ENCODE measurements at regions not wholly inside any gene's neighbourhood (a gene's known extent, or its start where the extent isn't known, plus 50 kb on each side); places are given as distances from the start of the nearest gene placed in this dataset.

DNA sequence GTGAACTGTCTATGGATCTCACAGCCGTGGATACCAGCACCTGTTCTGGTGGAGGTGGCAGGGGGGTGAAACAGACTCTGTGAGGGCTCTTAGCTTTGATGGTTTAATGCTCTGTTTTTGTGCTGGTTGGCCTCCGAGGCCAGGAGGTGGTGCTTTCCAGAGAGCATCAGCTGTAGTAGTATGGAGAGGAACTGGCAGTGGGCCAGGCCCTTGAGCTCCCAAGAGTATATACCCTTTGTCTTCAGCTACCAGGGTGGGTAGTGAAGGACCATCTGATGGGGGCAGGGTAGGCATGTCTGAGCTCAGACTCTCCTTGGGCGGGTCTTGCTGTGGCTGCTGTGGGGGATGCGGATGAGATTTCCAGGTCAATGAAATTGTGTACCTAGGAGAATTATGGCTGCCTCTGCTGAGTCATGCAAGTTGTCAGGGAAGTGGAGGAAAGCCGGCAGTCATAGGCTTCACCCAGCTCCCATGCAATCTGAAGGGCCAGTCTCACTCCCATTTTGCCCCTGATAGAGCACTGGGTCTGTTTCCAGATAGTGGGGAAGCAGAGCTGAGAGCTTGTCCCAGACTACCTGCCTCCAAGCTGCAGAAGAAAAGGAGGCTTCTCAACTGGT lies 102.7 kb upstream of the AHI1 start:
- intact Hi-C loops (cut with micrococcal nuclease) = no loop called here
- H3K9me2 ChIP-seq (ENCODE audit: insufficient read depth) = no peaks in the 10 kb centered on the region
- RAD21 ChIA-PET (ENCODE audit: low non-redundant PET in 1 of 2, low total read pairs in 2 of 2, uncharacterized antibody in 2 of 2, unreplicated experiment in 2 of 2) = no interaction called here
- no peak overlapping the region for H3K4me2 ChIP-seq (ENCODE audit: low read length)
- POLR2A ChIA-PET = no interaction called here
- BruUV-seq (replicated peaks) = no TSS peak
- no peaks in the 10 kb centered on the region for H3K9me3 ChIP-seq (ENCODE audit: control insufficient read depth in 1 of 2, insufficient read depth in 1 of 2, low read depth in 1 of 2, low read length in 2 of 2)
- H3K27ac ChIP-seq (ENCODE audit: low read depth, low read length) = no peak overlapping the region
- no peak overlapping the region for H3K9ac ChIP-seq (ENCODE audit: low read length)
- H3K4me3 ChIP-seq (replicated peaks in 1 of 2; ENCODE audit: low read depth in 1 of 2, low read length in 2 of 2) = no peak overlapping the region
- no peaks in the 10 kb centered on the region for H3K27me3 ChIP-seq (ENCODE audit: insufficient read depth, low read length)
- H3K36me3 ChIP-seq (ENCODE audit: control insufficient read depth in 1 of 2, insufficient read depth in 2 of 2, low read length in 2 of 2) = no peaks in the 10 kb centered on the region
- no peaks in the 10 kb centered on the region for H3K79me2 ChIP-seq (ENCODE audit: insufficient read depth, low read length)
- no peak for TF ChIP-seq EGR1 (IDR thresholded peaks at IDR 0.05; ENCODE audit: low read depth)
- CTCF ChIA-PET = no interaction called here
- H3K4me1 ChIP-seq (ENCODE audit: control insufficient read depth in 1 of 2, insufficient read depth in 2 of 2, low read length in 2 of 2) = no peaks in the 10 kb centered on the region
- H4K20me1 ChIP-seq (ENCODE audit: insufficient read depth) = no peaks in the 10 kb centered on the region
- H2AFZ ChIP-seq (ENCODE audit: low read depth, low read length, poor library complexity, severe bottlenecking) = no peak overlapping the region
- no peak for DNase-seq (ENCODE audit: low read depth, low spot score)
- no peak for ATAC-seq

DNA sequence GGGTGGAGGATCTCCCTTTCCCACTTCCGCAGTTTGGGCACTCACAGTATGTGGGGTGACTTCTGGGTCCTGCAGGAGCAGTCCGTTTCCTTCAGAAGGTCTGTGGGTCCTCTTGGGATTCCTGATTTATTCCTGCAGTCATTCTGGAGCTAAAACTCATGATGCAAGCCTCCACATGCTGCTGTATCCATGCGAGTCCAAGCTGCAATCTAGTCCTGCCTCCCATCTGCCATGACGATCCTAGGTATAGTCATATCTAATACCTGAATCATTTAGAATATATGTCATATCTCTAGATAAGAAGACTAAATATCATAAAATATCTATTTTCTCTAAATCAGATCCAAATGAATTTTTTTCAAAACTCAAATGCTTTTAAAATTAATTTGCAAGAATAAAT lies 103.4 kb upstream of the AHI1 start:
- intact Hi-C loops (cut with micrococcal nuclease) = no loop called here
- H3K9me3 ChIP-seq (ENCODE audit: control insufficient read depth in 1 of 2, insufficient read depth in 1 of 2, low read depth in 1 of 2, low read length in 2 of 2) = no peaks in the 10 kb centered on the region
- DNase-seq (ENCODE audit: low read depth, low spot score) = no peak
- H3K4me2 ChIP-seq (ENCODE audit: low read length) = no peak overlapping the region
- no peaks in the 10 kb centered on the region for H3K27me3 ChIP-seq (ENCODE audit: insufficient read depth, low read length)
- no peak overlapping the region for H3K9ac ChIP-seq (ENCODE audit: low read length)
- H4K20me1 ChIP-seq (ENCODE audit: insufficient read depth) = no peaks in the 10 kb centered on the region
- no peaks in the 10 kb centered on the region for H3K36me3 ChIP-seq (ENCODE audit: control insufficient read depth in 1 of 2, insufficient read depth in 2 of 2, low read length in 2 of 2)
- no peak overlapping the region for H3K4me3 ChIP-seq (replicated peaks in 1 of 2; ENCODE audit: low read depth in 1 of 2, low read length in 2 of 2)
- ChIA-PET CTCF (no interaction called here), RAD21 (ENCODE audit: low non-redundant PET in 1 of 2, low total read pairs in 2 of 2, uncharacterized antibody in 2 of 2, unreplicated experiment in 2 of 2) (no interaction called here), POLR2A (no interaction called here)
- no peaks in the 10 kb centered on the region for H3K79me2 ChIP-seq (ENCODE audit: insufficient read depth, low read length)
- ATAC-seq = no peak
- H2AFZ ChIP-seq (ENCODE audit: low read depth, low read length, poor library complexity, severe bottlenecking) = no peak overlapping the region
- no peak overlapping the region for H3K27ac ChIP-seq (ENCODE audit: low read depth, low read length)
- BruUV-seq (replicated peaks) = no TSS peak
- no peaks in the 10 kb centered on the region for H3K9me2 ChIP-seq (ENCODE audit: insufficient read depth)
- no peaks in the 10 kb centered on the region for H3K4me1 ChIP-seq (ENCODE audit: control insufficient read depth in 1 of 2, insufficient read depth in 2 of 2, low read length in 2 of 2)
- no peak for TF ChIP-seq ZFX (IDR thresholded peaks at IDR 0.05)
- no peak for TF ChIP-seq FOSL1 (IDR thresholded peaks at IDR 0.05; ENCODE audit: low read depth)
- no peak for TF ChIP-seq CEBPB (IDR thresholded peaks at IDR 0.05; ENCODE audit: low read depth)
- TF ChIP-seq, protein P1, sequence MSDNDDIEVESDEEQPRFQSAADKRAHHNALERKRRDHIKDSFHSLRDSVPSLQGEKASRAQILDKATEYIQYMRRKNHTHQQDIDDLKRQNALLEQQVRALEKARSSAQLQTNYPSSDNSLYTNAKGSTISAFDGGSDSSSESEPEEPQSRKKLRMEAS (IDR thresholded peaks at IDR 0.05) = no peak
- TF ChIP-seq TCF7L2 (IDR thresholded peaks at IDR 0.05; ENCODE audit: borderline replicate concordance, extremely low read depth, insufficient read depth, insufficient read length) = no peak
- TF ChIP-seq EZH2 (IDR thresholded peaks at IDR 0.05) = no peak
- TF ChIP-seq, protein P2, sequence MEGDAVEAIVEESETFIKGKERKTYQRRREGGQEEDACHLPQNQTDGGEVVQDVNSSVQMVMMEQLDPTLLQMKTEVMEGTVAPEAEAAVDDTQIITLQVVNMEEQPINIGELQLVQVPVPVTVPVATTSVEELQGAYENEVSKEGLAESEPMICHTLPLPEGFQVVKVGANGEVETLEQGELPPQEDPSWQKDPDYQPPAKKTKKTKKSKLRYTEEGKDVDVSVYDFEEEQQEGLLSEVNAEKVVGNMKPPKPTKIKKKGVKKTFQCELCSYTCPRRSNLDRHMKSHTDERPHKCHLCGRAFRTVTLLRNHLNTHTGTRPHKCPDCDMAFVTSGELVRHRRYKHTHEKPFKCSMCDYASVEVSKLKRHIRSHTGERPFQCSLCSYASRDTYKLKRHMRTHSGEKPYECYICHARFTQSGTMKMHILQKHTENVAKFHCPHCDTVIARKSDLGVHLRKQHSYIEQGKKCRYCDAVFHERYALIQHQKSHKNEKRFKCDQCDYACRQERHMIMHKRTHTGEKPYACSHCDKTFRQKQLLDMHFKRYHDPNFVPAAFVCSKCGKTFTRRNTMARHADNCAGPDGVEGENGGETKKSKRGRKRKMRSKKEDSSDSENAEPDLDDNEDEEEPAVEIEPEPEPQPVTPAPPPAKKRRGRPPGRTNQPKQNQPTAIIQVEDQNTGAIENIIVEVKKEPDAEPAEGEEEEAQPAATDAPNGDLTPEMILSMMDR (IDR thresholded peaks at IDR 0.05 in 2 of 3, conservative IDR thresholded peaks at IDR 0.05 in 1 of 3; ENCODE audit: borderline replicate concordance in 1 of 3, insufficient read depth in 1 of 3, low read depth in 2 of 3, low read length in 2 of 3) = no peak
- TF ChIP-seq ELF1 (IDR thresholded peaks at IDR 0.05; ENCODE audit: borderline replicate concordance, low read depth) = no peak
- TF ChIP-seq YY1 (IDR thresholded peaks at IDR 0.05; ENCODE audit: extremely low read depth, insufficient replicate concordance, low read depth, low read length) = no peak
- TF ChIP-seq SP1 (IDR thresholded peaks at IDR 0.05; ENCODE audit: low read depth) = no peak
- TF ChIP-seq, protein P3, sequence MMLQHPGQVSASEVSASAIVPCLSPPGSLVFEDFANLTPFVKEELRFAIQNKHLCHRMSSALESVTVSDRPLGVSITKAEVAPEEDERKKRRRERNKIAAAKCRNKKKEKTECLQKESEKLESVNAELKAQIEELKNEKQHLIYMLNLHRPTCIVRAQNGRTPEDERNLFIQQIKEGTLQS (IDR thresholded peaks at IDR 0.05) = no peak
- TF ChIP-seq POLR2A (IDR thresholded peaks at IDR 0.05; ENCODE audit: borderline replicate concordance, extremely low read depth, insufficient read depth, insufficient read length) = no peak
- TF ChIP-seq, protein P4, sequence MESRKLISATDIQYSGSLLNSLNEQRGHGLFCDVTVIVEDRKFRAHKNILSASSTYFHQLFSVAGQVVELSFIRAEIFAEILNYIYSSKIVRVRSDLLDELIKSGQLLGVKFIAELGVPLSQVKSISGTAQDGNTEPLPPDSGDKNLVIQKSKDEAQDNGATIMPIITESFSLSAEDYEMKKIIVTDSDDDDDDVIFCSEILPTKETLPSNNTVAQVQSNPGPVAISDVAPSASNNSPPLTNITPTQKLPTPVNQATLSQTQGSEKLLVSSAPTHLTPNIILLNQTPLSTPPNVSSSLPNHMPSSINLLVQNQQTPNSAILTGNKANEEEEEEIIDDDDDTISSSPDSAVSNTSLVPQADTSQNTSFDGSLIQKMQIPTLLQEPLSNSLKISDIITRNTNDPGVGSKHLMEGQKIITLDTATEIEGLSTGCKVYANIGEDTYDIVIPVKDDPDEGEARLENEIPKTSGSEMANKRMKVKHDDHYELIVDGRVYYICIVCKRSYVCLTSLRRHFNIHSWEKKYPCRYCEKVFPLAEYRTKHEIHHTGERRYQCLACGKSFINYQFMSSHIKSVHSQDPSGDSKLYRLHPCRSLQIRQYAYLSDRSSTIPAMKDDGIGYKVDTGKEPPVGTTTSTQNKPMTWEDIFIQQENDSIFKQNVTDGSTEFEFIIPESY (IDR thresholded peaks at IDR 0.05; ENCODE audit: extremely low read depth, insufficient replicate concordance, low read length) = no peak
- no peak for TF ChIP-seq SIN3A (IDR thresholded peaks at IDR 0.05; ENCODE audit: low read depth)
- TF ChIP-seq JUND (IDR thresholded peaks at IDR 0.05) = no peak
- no peak for TF ChIP-seq ZNF274 (IDR thresholded peaks at IDR 0.05; ENCODE audit: low read depth, low read length)
- no peak for TF ChIP-seq EZH2phosphoT487 (IDR thresholded peaks at IDR 0.05; ENCODE audit: borderline replicate concordance)
- no peak for TF ChIP-seq CBX3 (IDR thresholded peaks at IDR 0.05; ENCODE audit: low read depth)
